ENCODE measurements at regions not wholly inside any gene's neighbourhood (a gene's known extent, or its start where the extent isn't known, plus 50 kb on each side); places are given as distances from the start of the nearest gene placed in this dataset.

DNA sequence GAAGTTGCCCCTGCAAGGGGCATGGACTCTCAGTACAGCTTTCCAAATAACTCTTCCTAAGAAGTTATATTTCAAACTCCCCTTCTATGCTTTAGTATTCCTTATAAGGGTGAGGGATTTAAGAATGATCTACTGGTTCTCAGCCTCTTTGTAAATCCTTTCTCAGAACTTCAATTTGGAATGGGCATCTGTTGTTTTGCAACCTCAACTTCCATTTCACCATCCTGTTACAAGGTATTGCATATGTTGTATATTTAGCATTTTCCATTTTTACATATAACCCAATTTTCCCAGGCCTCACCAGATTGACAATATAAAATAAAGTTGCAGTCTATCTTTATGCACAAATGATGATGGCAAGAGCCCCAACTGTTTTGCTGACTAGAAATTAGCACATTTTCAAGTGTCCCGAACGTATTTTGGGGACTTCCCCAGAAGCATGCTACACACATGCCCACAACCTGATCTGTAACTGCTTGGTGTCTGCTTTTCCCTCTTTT is 154.9 kb upstream of the CARMIL1 start:
- Histone ChIP-seq H3K79me2 (ENCODE audit: insufficient read depth, low read length) (peaks cover 30% of the 10 kb centered on the region), H3K9me2 (replicated peaks; ENCODE audit: low read depth, low read length) (no peaks in the 10 kb centered on the region)

DNA sequence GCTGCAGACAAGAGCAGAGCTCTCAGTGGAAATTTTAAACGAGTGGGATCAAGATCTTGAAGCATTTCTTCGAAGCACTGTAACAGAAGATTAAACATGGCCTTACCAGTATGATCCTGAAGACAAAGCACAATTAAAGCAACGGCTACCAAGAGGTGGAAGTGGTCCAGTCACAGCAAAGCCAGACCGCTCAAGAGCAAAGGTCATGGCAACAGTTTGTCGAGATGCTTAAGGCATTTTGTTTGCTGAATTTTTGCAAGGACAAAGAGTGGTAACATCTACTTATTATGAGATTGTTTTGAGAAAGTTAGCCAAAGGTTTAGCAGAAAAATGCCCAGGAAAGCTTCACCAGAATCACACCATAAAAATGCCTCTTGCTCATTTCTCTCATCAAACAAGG is 153.4 kb upstream of the CARMIL1 start:
- Histone ChIP-seq H3K4me1 (ENCODE audit: insufficient read depth, low read length, poor library complexity, severe bottlenecking) (peaks cover 16% of the 10 kb centered on the region), H3K9ac (ENCODE audit: low read depth, low read length, poor library complexity, severe bottlenecking) (no peak overlapping the region), H3F3A (ENCODE audit: low read depth) (0 out of 2 replicates have a peak, but pooled peaks cover 7% of the 10 kb centered on the region), H3K4me2 (ENCODE audit: low read depth, low read length, poor library complexity, severe bottlenecking) (no peak overlapping the region), H3K36me3 (ENCODE audit: insufficient read depth, low read length) (peaks cover 6% of the 10 kb centered on the region; the same call in 1 of the 2 replicates), H2AFZ (ENCODE audit: low read length) (no peak overlapping the region), H3K27me3 (ENCODE audit: insufficient read depth, low read length, poor library complexity, severe bottlenecking) (no peaks in the 10 kb centered on the region), H3K9me3 (ENCODE audit: insufficient read depth, low read depth, low read length) (peaks cover 3% of the 10 kb centered on the region; the same call in 1 of the 2 replicates), H3K9me2 (replicated peaks; ENCODE audit: low read depth, low read length) (no peaks in the 10 kb centered on the region), H3K79me2 (ENCODE audit: insufficient read depth, low read length) (peaks cover 21% of the 10 kb centered on the region), H4K20me1 (ENCODE audit: insufficient read depth, low read length, poor library complexity, severe bottlenecking) (no peaks in the 10 kb centered on the region), H3K4me3 (ENCODE audit: low read length, poor library complexity, severe bottlenecking) (no peak overlapping the region)
- TF ChIP-seq EZH2phosphoT487 (IDR thresholded peaks at IDR 0.05; ENCODE audit: borderline replicate concordance) = no peak
- TF ChIP-seq, protein P1, sequence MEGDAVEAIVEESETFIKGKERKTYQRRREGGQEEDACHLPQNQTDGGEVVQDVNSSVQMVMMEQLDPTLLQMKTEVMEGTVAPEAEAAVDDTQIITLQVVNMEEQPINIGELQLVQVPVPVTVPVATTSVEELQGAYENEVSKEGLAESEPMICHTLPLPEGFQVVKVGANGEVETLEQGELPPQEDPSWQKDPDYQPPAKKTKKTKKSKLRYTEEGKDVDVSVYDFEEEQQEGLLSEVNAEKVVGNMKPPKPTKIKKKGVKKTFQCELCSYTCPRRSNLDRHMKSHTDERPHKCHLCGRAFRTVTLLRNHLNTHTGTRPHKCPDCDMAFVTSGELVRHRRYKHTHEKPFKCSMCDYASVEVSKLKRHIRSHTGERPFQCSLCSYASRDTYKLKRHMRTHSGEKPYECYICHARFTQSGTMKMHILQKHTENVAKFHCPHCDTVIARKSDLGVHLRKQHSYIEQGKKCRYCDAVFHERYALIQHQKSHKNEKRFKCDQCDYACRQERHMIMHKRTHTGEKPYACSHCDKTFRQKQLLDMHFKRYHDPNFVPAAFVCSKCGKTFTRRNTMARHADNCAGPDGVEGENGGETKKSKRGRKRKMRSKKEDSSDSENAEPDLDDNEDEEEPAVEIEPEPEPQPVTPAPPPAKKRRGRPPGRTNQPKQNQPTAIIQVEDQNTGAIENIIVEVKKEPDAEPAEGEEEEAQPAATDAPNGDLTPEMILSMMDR (conservative IDR thresholded peaks at IDR 0.05; ENCODE audit: low read length) = no peak

More for the DNA sequence above, 154.9 kb upstream of the CARMIL1 start:
- no peak for TF ChIP-seq EZH2phosphoT487 (IDR thresholded peaks at IDR 0.05; ENCODE audit: borderline replicate concordance)
- TF ChIP-seq, protein P1 (conservative IDR thresholded peaks at IDR 0.05; ENCODE audit: low read length) = no peak
- H3K27me3 ChIP-seq (ENCODE audit: insufficient read depth, low read length, poor library complexity, severe bottlenecking) = no peaks in the 10 kb centered on the region
- H3K9ac ChIP-seq (ENCODE audit: low read depth, low read length, poor library complexity, severe bottlenecking) = no peak overlapping the region
- H3K36me3 ChIP-seq (ENCODE audit: insufficient read depth, low read length) = peaks cover 6% of the 10 kb centered on the region; the same call in 1 of the 2 replicates
- H3K4me2 ChIP-seq (ENCODE audit: low read depth, low read length, poor library complexity, severe bottlenecking) = no peak overlapping the region
- peaks cover 7% of the 10 kb centered on the region; the same call in 1 of the 2 replicates for H3F3A ChIP-seq (ENCODE audit: low read depth)
- peaks cover 3% of the 10 kb centered on the region; the same call in 1 of the 2 replicates for H3K9me3 ChIP-seq (ENCODE audit: insufficient read depth, low read depth, low read length)
- H3K4me1 ChIP-seq (ENCODE audit: insufficient read depth, low read length, poor library complexity, severe bottlenecking) = peaks cover 15% of the 10 kb centered on the region
- no peaks in the 10 kb centered on the region for H4K20me1 ChIP-seq (ENCODE audit: insufficient read depth, low read length, poor library complexity, severe bottlenecking)
- H2AFZ ChIP-seq (ENCODE audit: low read length) = no peak overlapping the region
- H3K4me3 ChIP-seq (ENCODE audit: low read length, poor library complexity, severe bottlenecking) = no peak overlapping the region

DNA sequence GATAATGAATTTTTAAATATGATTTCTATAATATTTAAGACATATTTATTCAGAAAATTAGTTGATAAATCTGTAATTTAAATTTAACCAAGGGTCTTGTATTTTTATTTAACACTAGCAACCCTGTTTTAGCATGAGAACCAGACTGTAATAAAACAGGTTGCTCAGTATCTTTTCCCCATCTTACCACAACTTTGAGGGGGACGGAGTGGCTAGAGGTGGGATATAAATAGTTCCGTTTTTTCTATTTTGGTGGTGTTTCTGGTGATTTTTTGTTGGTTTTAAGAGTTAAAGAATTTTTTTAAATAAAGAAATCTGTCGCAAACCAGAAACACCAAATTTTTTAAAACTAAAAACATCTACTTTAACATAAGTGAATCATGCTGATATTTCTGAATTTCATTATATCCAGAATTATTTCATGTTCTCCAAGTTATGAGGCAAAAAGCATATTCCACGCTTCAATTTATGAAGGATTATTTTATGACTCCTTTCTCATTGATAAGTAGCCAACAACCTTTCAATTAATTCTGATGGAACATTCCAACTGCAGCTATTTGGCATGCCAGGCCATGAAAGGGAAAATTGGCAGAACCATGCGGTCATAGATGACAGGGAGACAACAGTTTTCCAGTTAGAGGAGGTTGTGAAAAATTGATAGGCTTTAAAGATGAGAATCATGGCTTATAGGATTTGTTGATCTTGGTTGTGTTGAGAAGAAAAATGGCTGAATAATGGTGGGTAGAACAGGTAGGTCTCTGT is 151.9 kb upstream of the CARMIL1 start:
- Histone ChIP-seq H3K4me3 (ENCODE audit: low read length, poor library complexity, severe bottlenecking) (peak overlapping the region; percentile 26), H3K9me2 (replicated peaks; ENCODE audit: low read depth, low read length) (no peaks in the 10 kb centered on the region), H2AFZ (ENCODE audit: low read length) (no peak overlapping the region), H3K4me2 (ENCODE audit: low read depth, low read length, poor library complexity, severe bottlenecking) (peak overlapping the region; percentile 15), H3K4me1 (ENCODE audit: insufficient read depth, low read length, poor library complexity, severe bottlenecking) (peaks cover 24% of the 10 kb centered on the region), H3K9me3 (ENCODE audit: insufficient read depth, low read depth, low read length) (peaks cover under 1% of the 10 kb centered on the region), H3F3A (ENCODE audit: low read depth) (0 out of 2 replicates have a peak, but pooled peaks cover 7% of the 10 kb centered on the region), H3K27me3 (ENCODE audit: insufficient read depth, low read length, poor library complexity, severe bottlenecking) (no peaks in the 10 kb centered on the region), H3K36me3 (ENCODE audit: insufficient read depth, low read length) (no peaks in the 10 kb centered on the region; the same call in none of the 2 replicates), H3K9ac (ENCODE audit: low read depth, low read length, poor library complexity, severe bottlenecking) (no peak overlapping the region), H3K79me2 (ENCODE audit: insufficient read depth, low read length) (peaks cover 21% of the 10 kb centered on the region), H4K20me1 (ENCODE audit: insufficient read depth, low read length, poor library complexity, severe bottlenecking) (no peaks in the 10 kb centered on the region)
- TF ChIP-seq, protein P1 (conservative IDR thresholded peaks at IDR 0.05; ENCODE audit: low read length) = no peak
- TF ChIP-seq EZH2phosphoT487 (IDR thresholded peaks at IDR 0.05; ENCODE audit: borderline replicate concordance) = no peak

All from Loucy (cell line).